HCT116 (cell line): ENCODE measurements at regions not wholly inside any gene's neighbourhood (a gene's known extent, or its start where the extent isn't known, plus 50 kb on each side); places are given as distances from the start of the nearest gene placed in this dataset.

Experiments
- ATAC-seq: fragments of 200-7000 bp; cut with Tn5 transposase; 2 replicates; pipeline ENCODE4 v1.9.1; 2020; ENCODE audit warnings: mild to moderate bottlenecking, moderate library complexity
- BruUV-seq: library from RNA; stranded (reverse); fragments of 400-500 nt; replicated peaks from 2 replicates; lab custom pipeline; 2021; lab: Mats Ljungman, UMichigan
- CTCF ChIA-PET: fragments of 300-600 bp; sonication (Branson Sonifier 250); formaldehyde crosslinking; loops from one replicate; lab custom pipeline; 2021; ENCODE audit warnings: antibody characterized with exemption; lab: Charles Lee
- POLR2A ChIA-PET: fragments of 300-600, 350-600 bp; sonication (Branson Sonifier 250); formaldehyde crosslinking; loops from one replicate; lab custom pipeline; 2021; ENCODE audit warnings: antibody characterized with exemption; lab: Charles Lee
- RAD21 ChIA-PET, 2 experiments: fragments of 300-600 bp; sonication (Branson Sonifier 250); formaldehyde crosslinking; loops; one replicate each; lab custom pipeline; 2023; ENCODE audit warnings: low total read pairs in 2 of 2; ENCODE audit not compliant: uncharacterized antibody in 2 of 2, unreplicated experiment in 2 of 2, low non-redundant PET in 1 of 2; lab: Charles Lee
- DNase-seq: peaks from one replicate; pipeline ENCODE4 v3.0.0-alpha.2; 2010; ENCODE audit warnings: low read depth, low spot score
- H2AFZ ChIP-seq: fragments of 200-600 bp; shearing (Covaris generic), sonication (generic); 2 replicates; pipeline ENCODE4 v1.6.1; 2017; ENCODE audit warnings: low read depth, mixed run types, mixed read lengths, antibody characterized with exemption, low read length; ENCODE audit not compliant: poor library complexity, severe bottlenecking
- H3K27ac ChIP-seq: 2 replicates; pipeline ENCODE4 v1.5.1; 2012; ENCODE audit warnings: low read depth, low read length
- H3K27me3 ChIP-seq: fragments of 200-600 bp; sonication (generic); 2 replicates; pipeline ENCODE4 v1.6.1; 2016; ENCODE audit warnings: mixed run types, low read length, mixed read lengths; ENCODE audit not compliant: insufficient read depth
- H3K36me3 ChIP-seq, 2 experiments: fragments of 200-500 bp in 1 of 2; fragments of 200-600 bp in 1 of 2; sonication (Bioruptor generic) in 1 of 2; sonication (generic) in 1 of 2; 2 replicates each; pipeline versions ENCODE4 v1.5.1 to v1.6.1; 2014 to 2016; ENCODE audit warnings: low read length in 2 of 2, inconsistent platforms in 1 of 2, mixed read lengths in 1 of 2, mixed run types in 1 of 2; ENCODE audit not compliant: insufficient read depth in 2 of 2, control insufficient read depth in 1 of 2
- H3K4me1 ChIP-seq, 2 experiments: fragments of 200-600 bp in 1 of 2; sonication (generic) in 1 of 2; 2 replicates each; pipeline versions ENCODE4 v1.5.1 to v1.6.1; 2012 to 2017; ENCODE audit warnings: low read length in 2 of 2, inconsistent platforms in 1 of 2, mild to moderate bottlenecking in 1 of 2, mixed read lengths in 1 of 2, mixed run types in 1 of 2, moderate library complexity in 1 of 2; ENCODE audit not compliant: insufficient read depth in 2 of 2, control insufficient read depth in 1 of 2
- H3K4me2 ChIP-seq: fragments of 200-600 bp; sonication (generic); 2 replicates; pipeline ENCODE4 v1.6.1; 2017; ENCODE audit warnings: mixed run types, low read length, mixed read lengths
- H3K4me3 ChIP-seq, 2 experiments: fragments of 200-600 bp in 1 of 2; sonication (generic) in 1 of 2; replicated peaks in 1 of 2; 2 replicates each; pipeline ENCODE4 v1.5.1; 2011 to 2016; ENCODE audit warnings: low read length in 2 of 2, control low read depth in 1 of 2, low read depth in 1 of 2, mild to moderate bottlenecking in 1 of 2, mixed read lengths in 1 of 2, mixed run types in 1 of 2
- H3K79me2 ChIP-seq: fragments of 200-600 bp; sonication (generic); 2 replicates; pipeline ENCODE4 v1.6.1; 2017; ENCODE audit warnings: mild to moderate bottlenecking, mixed run types, low read length, moderate library complexity, mixed read lengths; ENCODE audit not compliant: insufficient read depth
- H3K9ac ChIP-seq: fragments of 200-600 bp; sonication (generic); 2 replicates; pipeline ENCODE4 v1.6.1; 2016; ENCODE audit warnings: low read length, mixed read lengths
- H3K9me2 ChIP-seq: fragments of 200-600 bp; sonication (generic), shearing (Covaris generic); 2 replicates; pipeline ENCODE4 v1.6.1; 2017; ENCODE audit warnings: mixed run types, mild to moderate bottlenecking, moderate library complexity; ENCODE audit not compliant: insufficient read depth
- H3K9me3 ChIP-seq, 2 experiments: fragments of 200-500 bp in 1 of 2; fragments of 200-600 bp in 1 of 2; sonication (Bioruptor generic) in 1 of 2; sonication (generic) in 1 of 2; 2 replicates each; pipeline ENCODE4 v1.6.1; 2014 to 2017; ENCODE audit warnings: low read length in 2 of 2, mixed read lengths in 2 of 2, inconsistent platforms in 1 of 2, low read depth in 1 of 2, mild to moderate bottlenecking in 1 of 2, mixed run types in 1 of 2, moderate library complexity in 1 of 2; ENCODE audit not compliant: control insufficient read depth in 1 of 2, insufficient read depth in 1 of 2
- H4K20me1 ChIP-seq: fragments of 200-600 bp; sonication (generic), shearing (Covaris generic); 2 replicates; pipeline ENCODE4 v1.6.1; 2017; ENCODE audit warnings: mixed run types, mild to moderate bottlenecking, moderate library complexity; ENCODE audit not compliant: insufficient read depth
- ATF3 ChIP-seq: IDR thresholded peaks from 2 replicates; pipeline ENCODE4 v1.6.1; 2012
- CBX3 ChIP-seq: IDR thresholded peaks from 2 replicates; pipeline ENCODE4 v1.6.1; 2012; ENCODE audit warnings: low read depth
- MAX ChIP-seq: IDR thresholded peaks from 2 replicates; pipeline ENCODE4 v1.6.1; 2012
- POLR2A ChIP-seq: IDR thresholded peaks from 2 replicates; pipeline ENCODE4 v1.7.0; 2011; ENCODE audit warnings: borderline replicate concordance; ENCODE audit not compliant: insufficient read depth, insufficient read length; ENCODE audit errors: extremely low read depth
- POLR2AphosphoS5 ChIP-seq: IDR thresholded peaks from 2 replicates; pipeline ENCODE4 v1.6.1; 2011; ENCODE audit warnings: mild to moderate bottlenecking, low read depth, low read length, moderate library complexity
- SP1 ChIP-seq: IDR thresholded peaks from 2 replicates; pipeline ENCODE4 v1.6.1; 2012; ENCODE audit warnings: low read depth
- TCF7L2 ChIP-seq: IDR thresholded peaks from 2 replicates; pipeline ENCODE4 v1.7.0; 2011; ENCODE audit warnings: borderline replicate concordance, inconsistent platforms; ENCODE audit not compliant: insufficient read depth, insufficient read length; ENCODE audit errors: extremely low read depth
- YY1 ChIP-seq: IDR thresholded peaks from 2 replicates; pipeline ENCODE4 v1.6.1; 2011; ENCODE audit warnings: low read length, low read depth, moderate library complexity, mild to moderate bottlenecking; ENCODE audit not compliant: insufficient replicate concordance; ENCODE audit errors: extremely low read depth
- ZNF274 ChIP-seq: fragments of 200-500 bp; sonication (Bioruptor generic); IDR thresholded peaks from 2 replicates; pipeline ENCODE4 v1.6.1; 2014; ENCODE audit warnings: mild to moderate bottlenecking, low read depth, low read length, inconsistent platforms
- intact Hi-C: fragments of 100-400 bp; cut with micrococcal nuclease; formaldehyde crosslinking; loops from 2 replicates; pipeline ENCODE4 v1.10.0; 2022

GRCh38 chr18:29041976-29042375, 865.0 kb upstream of the CDH2 start:
- H2AFZ ChIP-seq, result no peak overlapping the region
- DNase-seq (no peak), ATAC-seq (no peak)
- no peak overlapping the region for H3K9ac ChIP-seq
- H3K4me1 ChIP-seq, result no peaks in the 10 kb centered on the region
- ChIA-PET POLR2A (no interaction called here), CTCF (no interaction called here), RAD21 (no interaction called here)
- no TSS peak for BruUV-seq
- H3K36me3 ChIP-seq, result no peaks in the 10 kb centered on the region
- TF ChIP-seq ATF3 (no peak), POLR2A (no peak), TCF7L2 (no peak), ZNF274 (no peak), CBX3 (no peak), YY1 (no peak), MAX (no peak)
- H3K27me3 ChIP-seq, result no peaks in the 10 kb centered on the region
- intact Hi-C loops, result no loop called here
- H3K79me2 ChIP-seq, result no peaks in the 10 kb centered on the region
- H3K4me3 ChIP-seq, result no peak overlapping the region
- H4K20me1 ChIP-seq, result no peaks in the 10 kb centered on the region
- no peak overlapping the region for H3K4me2 ChIP-seq
- no peak overlapping the region for H3K27ac ChIP-seq
- H3K9me2 ChIP-seq, result no peaks in the 10 kb centered on the region
- no peaks in the 10 kb centered on the region for H3K9me3 ChIP-seq

GRCh38 chr18:29034113-29034856, 857.4 kb upstream of the CDH2 start:
- ATAC-seq, result no peak
- no peak overlapping the region for H3K4me3 ChIP-seq
- no peaks in the 10 kb centered on the region for H3K9me3 ChIP-seq
- no TSS peak for BruUV-seq
- no peak overlapping the region for H2AFZ ChIP-seq
- no peak overlapping the region for H3K27ac ChIP-seq
- no peaks in the 10 kb centered on the region for H3K27me3 ChIP-seq
- CTCF ChIA-PET, result no interaction called here
- no peaks in the 10 kb centered on the region for H3K79me2 ChIP-seq
- no peak for DNase-seq
- POLR2A ChIA-PET, result no interaction called here
- intact Hi-C loops, result no loop called here
- TF ChIP-seq POLR2AphosphoS5, result no peak
- no peak for TF ChIP-seq SP1
- TF ChIP-seq, all 23 proteins: peak for 0
- H3K4me2 ChIP-seq, result no peak overlapping the region
- no peaks in the 10 kb centered on the region for H3K4me1 ChIP-seq
- H3K9ac ChIP-seq, result no peak overlapping the region
- H3K9me2 ChIP-seq, result no peaks in the 10 kb centered on the region
- H3K36me3 ChIP-seq, result no peaks in the 10 kb centered on the region
- RAD21 ChIA-PET, result no interaction called here
- H4K20me1 ChIP-seq, result no peaks in the 10 kb centered on the region
